Fibroblast of skin of back (primary cell): ENCODE measurements at regions not wholly inside any gene's neighbourhood (a gene's known extent, or its start where the extent isn't known, plus 50 kb on each side); places are given as distances from the start of the nearest gene placed in this dataset.
"Not testable (repeated sequence)": the region's sequence is repeated elsewhere in the genome, so short reads cannot be mapped to it uniquely, and the experiment has no call there.

ENCODE experiments used
- DNase-seq: peaks from one replicate; pipeline ENCODE4 v3.0.0-alpha.2; 2013

DNA sequence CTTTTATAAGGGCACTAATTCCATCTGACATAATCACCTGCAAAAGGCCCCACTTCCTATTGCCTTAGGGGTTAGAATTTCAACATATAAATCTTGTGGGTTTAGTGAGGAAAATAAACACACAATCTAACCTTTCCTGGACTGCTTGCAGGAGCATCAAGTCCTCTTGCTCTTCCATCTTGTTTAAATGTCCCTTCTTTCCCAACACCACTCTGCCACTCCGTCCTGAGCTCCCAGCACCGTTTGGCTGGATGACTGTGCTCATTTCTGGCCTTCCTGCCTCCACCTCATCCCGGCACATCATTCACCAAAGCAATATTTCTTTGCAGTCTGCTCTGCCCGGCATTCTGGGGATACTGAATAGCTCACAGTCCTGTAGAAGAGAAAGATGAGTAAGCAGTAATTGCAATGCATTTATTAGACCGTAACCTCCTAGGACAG is 247.8 kb downstream of the BCL2 start:
- DNase-seq = no peak

DNA sequence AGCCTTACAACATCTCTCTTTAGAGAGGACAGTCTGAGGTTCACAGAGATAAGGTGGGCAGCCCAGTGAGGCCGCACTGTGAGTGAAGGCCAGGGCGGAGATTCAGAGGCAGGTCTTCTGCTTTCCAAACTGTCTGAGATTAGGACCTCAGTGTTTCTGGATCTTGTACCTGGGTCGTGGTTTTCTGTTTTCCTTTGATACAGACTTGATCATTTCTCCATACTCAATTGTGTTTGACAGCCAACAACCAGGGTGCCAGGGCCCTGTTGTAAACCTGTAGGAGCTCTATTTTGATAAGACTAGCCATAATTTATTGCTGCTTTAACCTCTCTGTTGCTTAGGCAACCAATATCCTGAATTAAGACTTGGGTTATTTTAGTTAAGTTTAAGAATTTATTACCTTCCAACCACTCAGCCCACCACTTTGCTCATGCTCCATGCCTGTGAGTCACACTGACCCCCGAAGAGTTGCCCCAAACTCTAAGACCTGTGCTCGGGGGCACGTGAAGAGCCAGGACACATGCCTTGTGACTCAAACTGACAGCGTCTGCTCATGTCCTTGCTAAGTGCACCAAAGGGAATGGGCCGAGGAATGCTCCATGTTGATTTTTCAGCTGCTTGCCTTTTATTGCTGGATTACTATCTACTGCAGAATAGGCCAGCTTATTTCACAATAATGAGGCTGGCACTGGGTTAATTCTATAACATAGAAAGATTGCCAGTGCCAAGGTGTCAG is 248.6 kb downstream of the BCL2 start:
- no peak for DNase-seq

DNA sequence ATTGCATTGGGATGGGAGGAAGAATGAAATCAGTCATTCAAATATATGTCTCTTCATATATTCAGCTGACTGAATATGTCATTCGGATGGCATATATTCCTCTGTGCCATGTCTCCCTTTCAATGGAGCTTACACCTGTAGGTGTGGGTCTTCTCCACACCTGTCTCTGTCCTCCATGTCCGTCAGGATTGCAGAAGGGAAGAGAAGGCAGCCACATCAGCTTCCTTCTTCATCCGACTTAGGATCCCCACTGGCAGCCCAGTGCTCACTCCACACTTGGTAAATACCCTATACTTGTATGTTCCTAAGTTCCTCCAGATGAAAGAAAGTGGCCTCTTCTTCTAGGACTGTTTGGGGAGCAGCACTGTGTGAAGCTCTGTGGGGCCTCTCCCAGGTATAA is 250.1 kb downstream of the BCL2 start:
- no peak for DNase-seq

DNA sequence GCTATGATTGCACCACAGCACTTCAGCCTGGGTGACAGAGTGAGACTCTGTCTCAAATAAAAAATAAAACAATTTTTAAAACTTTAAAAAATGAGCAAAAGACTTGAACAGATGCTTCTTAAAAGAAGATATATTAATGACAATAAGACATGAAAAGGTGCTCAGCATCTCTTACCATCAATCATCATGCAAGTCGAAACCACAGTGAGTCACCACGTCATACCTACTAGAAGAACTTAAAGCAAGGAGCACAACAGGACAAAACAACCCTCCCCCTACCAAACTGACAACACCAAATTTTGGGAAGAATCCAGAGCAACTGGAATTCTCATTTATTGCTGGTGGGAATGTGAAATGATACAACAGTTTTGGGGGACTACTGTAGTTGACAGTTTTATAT is 251.6 kb downstream of the BCL2 start:
- no peak for DNase-seq

DNA sequence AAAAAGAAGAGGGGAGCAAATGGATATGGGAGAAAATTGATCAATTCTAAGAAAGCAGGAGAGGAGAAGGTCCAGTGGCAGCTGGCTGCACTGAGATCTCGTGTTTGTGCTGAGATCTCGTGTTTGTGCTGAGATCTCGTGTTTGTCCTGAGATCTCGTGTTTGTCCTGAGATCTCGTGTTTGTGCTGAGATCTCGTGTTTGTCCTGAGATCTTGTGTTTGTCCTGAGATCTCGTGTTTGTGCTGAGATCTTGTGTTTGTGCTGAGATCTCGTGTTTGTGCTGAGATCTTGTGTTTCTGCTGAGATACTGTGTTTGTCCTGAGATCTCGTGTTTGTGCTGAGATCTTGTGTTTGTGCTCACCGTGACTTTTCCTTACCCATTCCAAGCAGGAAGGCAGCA is 254.4 kb downstream of the BCL2 start:
- no peak for DNase-seq

DNA sequence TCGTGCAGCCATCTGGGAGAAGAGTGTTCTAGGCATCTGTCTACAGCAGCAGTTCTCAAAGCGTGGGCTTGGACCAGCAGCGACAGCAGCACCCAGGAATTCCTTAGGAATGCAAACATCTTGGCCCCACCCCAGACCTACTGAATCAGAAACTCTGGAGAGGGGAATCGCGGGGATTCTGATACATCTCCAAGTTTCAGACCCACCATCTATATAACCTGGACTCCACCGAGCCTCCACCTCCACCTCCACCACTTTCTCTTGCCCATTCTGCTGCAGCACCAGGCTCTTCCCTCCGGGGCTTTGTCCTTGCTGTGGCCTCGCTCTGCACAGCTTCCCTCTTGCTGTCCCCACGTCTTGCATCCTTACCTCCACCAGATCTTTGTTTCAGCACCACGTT is 256.4 kb downstream of the BCL2 start:
- peak; percentile 61 for DNase-seq

DNA sequence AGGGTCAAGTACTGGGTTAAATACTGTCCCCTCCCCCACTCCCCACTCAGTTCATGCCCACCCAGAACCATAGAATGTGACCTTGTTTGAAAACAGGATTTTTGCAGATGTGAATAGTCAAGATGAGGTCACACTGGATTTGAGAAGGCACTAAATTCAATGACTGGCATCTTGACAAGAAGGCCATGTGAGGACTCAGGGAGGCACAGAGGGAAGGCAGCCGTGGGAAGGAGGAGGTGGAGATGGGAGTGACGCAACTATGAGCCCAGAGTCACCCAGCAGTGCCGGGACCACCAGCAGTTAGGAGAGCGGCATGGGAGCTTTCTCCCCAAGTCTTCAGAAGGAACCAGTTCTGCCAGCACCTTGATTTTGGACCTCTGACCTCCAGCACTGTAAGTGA is 257.3 kb downstream of the BCL2 start:
- DNase-seq = peak; percentile 23

DNA sequence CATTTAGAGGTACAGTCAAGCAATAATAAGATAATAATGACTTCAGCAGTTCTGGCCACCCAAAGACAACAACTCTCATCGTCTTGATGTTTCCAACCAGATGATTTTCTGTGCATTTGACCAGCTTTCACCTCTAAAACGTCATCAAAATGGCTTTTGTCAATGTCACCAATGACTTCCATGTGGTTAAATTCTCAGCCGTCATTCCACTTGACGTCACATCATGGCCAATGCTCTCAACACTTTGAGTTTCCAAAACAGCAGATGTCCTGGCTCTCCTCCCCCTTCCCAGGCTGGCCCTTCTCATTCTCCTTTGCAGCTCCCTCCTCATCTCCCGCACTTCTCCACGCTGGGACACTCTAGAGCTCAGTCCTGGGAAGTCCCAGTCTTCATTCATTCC is 258.3 kb downstream of the BCL2 start:
- DNase-seq = no peak

DNA sequence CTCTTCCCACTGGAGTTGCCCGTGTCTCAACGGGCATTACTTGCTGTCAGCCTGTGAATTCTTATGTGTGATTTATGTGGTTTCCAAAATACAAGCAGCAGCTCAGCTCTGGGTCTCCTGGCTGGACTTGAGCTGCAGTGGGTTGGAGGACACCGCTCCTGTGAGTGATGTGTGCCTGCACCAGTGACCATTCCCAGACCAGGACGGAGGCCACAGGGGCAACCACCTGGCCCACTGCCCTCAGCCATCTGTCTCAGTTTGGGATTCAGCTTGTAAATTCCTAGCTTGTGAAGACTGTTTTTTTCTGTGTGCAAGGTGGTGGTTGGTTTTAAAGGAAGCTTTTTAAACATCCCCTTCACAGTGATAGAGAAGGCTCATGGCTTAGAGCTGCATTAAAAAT is 261.0 kb downstream of the BCL2 start:
- DNase-seq = no peak

DNA sequence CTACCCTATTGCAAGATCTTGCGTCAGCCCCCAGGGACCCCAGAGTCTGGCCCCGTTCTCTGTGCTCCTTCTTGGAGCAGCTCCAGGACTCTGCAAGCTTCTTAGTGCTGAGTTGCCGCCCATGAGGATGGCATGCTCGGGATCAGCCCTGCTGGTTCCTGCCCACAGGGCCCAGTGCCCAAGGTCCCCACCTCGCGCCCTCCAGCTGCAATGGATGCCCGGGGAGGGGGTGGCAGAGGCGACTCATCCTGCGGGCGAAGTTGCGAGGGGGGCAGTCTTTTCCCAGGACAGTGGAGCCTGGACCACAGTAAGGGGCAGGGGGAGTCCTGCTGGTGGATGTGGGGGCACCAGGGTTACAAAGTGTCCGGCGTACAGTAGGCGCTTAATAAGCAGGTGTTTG is 261.9 kb downstream of the BCL2 start:
- DNase-seq = no peak

DNA sequence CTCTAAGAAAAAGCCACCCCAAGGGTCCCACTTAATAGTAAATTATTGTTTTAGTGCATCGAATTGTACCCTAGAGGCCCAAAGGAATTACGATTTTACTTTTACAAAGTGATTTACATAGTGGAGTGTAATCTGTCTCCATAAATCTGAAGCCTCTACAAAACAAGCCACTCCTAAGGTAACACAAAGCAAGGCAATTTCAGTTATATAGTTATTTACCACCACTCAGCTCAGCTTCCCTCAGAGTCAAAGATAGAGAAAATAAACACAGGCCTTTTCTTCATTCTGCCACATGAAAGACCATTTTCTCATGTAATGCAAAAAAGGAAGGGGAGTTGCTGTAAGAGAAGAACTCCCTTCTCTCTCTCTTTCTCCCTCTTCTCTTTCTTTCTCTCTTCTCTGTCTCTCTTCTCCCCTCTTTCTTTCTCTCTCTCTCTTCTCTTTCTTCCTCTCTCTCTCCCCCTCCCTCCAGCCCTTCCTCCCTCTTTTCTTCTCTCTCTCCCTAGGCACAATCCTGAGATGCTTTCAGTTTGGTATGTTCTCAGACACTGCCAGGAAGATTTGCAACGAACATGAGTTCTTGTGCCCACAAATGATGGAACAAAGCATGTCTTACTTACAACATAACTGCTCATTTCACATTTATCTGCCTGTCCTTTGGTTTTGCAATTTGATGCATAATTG is 264.5 kb downstream of the BCL2 start:
- DNase-seq = no peak

DNA sequence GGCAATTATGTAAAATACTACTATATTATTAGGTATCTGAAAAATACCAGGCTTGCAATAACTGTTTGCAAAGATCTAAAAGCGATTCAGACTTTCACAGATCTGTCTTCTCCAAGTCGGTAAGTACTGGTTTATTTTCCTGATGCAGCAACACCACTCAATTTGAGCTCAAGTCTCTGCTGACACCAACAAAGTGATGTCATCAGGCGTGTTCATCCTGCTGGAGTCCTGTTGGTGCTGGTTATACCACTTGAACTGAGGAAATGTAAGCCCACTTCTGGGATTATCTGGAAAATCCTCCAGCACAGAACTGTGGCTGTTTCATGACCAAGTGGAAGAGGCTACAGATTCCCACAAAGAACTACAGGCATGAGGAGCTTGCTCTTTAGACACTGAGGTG is 267.6 kb downstream of the BCL2 start:
- DNase-seq = no peak

DNA sequence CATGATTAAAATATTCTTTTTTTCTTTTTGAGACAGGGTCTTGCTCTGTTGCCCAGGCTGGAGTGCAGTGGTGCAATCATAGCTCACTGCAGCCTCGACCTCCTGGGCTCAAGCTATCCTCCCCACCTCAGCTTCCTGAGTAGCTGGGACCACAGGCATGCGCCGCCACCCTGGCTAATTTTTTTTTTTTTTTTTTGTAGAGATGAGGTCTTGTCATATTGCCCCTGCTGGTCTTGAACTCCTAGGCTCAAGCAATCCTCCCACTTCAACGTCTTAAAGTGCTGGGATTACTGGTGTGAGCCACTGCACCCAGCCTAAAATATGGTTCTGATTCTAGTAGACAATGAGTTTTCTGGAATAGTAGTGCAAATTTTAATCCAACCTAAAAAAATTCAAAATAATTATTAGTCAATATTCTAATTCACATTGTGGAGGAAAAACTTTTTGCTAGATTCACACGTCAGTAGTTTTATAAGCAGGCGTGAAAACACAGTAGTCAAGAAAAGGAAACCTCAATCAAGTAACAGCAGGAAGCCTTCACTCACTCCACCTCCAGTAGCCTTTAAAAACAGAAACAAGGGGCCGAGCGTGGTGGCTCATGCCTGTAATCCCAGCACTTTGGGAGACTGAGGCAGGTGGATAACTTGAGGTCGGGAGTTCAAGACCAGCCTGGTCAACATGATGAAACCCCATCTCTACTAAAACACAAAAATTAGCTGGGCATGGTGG is 268.7 kb downstream of the BCL2 start:
- not testable (repeated sequence) for DNase-seq

DNA sequence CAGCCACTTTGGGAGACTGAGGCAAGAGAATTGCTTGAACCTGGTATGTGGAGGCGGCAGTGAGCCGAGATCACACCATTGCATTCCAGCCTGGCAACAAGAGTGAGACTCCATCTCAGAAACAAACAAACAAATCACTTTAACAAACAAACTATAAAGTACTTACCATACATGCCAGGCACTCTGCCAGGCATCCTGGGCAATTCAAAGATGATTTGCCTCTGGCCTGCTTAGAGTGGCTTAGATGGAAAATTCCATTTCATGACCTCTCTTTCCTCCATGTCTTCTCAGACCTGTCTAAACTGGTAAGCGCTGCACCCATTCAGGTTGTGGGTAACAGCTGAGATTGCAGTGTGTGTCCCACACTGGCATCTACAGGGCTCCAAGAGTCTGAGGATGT is 273.2 kb downstream of the BCL2 start:
- DNase-seq = no peak

DNA sequence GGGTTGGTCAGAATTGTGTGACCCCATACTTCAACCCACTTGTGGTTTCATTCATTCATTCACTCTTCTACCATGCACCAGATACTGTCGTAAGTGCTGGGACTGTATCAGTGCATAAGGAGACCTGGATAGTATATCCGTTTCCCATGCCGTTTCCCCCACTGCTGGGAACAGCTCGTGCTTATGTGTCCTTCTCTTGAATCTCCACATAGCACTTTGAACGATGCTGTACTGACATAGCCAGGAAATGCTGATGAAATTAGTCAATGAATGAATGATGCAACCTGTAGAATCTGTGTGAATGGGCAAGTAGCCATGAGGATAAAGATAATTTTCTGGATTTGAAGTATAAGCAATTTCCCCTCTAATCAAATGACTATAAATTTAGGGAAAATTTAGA is 276.1 kb downstream of the BCL2 start:
- DNase-seq = peak; percentile 35

DNA sequence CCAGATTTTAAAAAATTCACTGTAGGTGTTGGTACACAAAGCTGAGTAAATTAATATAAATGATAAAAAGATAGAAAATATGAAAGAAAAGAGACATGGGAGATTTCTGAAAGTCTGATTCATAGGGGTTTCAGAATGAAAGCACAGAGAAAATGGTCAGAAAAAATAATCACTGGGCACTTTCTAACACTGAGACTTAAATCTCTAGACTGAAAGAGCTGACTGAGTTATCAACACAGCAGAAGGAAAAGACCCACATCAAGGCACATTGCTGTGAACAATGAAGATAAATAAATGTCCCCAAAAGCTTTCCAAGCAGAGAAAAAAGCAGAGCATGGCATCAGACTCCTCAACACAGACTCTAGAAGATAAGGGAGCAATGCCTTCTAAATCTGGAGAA is 277.2 kb downstream of the BCL2 start:
- no peak for DNase-seq

DNA sequence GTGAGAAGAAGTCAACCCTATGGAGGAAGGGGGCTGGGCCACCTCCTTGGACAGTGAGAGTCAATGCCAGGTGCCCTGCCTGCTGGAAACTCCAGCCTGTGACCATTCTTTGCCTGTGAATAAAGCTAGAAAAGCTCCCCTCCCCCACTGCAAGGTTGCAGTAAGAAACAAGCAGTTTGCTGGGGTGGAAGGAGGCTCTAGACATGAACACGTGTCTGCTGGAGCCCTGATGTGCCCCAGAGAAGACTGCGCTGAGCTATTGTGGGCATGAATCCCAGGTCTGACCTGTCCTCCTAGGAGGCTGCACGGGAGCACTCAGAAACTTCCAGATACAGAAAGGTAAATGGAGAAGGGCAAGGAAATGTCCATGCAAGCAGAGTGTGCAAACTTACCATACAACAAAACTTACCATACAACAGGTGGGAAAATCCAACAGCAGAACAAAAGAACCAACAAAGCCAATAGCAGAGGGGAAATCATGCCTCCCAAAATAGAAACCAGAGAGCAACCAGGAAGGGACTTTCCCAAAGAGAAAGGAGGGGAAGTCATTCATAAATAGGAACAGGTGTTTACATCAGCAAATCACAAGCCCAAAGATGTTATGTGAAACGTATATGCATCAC is 278.7 kb downstream of the BCL2 start:
- DNase-seq = no peak

DNA sequence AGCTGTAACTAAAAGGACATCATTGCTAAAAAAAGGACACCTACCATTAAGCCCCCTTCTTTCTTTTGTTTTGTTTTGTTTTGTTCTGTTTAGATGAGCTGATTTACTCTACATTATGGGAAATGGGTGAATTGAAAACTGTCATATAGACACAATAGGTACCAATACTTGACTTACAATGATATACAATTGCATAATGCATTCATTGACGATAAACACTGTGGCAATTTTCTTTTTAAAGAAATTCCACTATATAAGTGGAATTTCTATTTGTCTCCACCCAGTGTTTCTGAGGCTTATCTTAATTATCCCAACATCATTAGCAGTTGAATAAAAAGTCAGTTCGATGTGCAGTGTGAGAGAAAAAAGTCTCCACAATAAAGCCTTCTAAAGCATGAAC is 282.1 kb downstream of the BCL2 start:
- no peak for DNase-seq

DNA sequence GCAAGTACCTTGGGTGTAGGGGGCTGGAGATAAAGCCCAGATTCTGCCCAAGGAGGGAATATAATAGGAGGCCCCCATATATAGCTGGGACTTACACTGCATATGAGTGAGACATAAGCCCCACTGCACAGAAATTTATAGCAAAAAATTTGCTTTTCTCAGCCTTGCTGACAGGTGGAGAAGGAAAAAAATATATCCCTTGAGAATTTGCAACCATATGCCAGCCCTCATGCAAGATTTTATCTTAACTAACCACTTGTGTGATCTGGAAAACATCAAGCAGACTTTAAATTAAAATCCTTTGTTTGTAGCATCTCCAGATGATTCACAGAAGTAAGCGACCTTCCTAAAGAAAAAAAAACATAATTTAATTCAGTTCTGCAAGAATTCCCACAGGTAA is 288.2 kb downstream of the BCL2 start:
- DNase-seq = no peak
